WTC11 (cell line): ENCODE measurements at regions not wholly inside any gene's neighbourhood (a gene's known extent, or its start where the extent isn't known, plus 50 kb on each side); places are given as distances from the start of the nearest gene placed in this dataset.

Source experiments
- ATAC-seq: fragments of 200-7000 bp; cut with Tn5 transposase; 2 replicates; pipeline ENCODE4 v1.10.0; 2021; ENCODE audit warnings: mild to moderate bottlenecking, moderate library complexity
- CTCF ChIA-PET: fragments of 300-600 bp; sonication (Branson Sonifier 250); formaldehyde crosslinking; loops from one replicate; lab custom pipeline; 2021; ENCODE audit warnings: antibody characterized with exemption; lab: Charles Lee
- POLR2A ChIA-PET: fragments of 350-600 bp; sonication (Branson Sonifier 250); formaldehyde crosslinking; loops from one replicate; lab custom pipeline; 2021; ENCODE audit warnings: antibody characterized with exemption; lab: Charles Lee
- DNase-seq: peaks from one replicate; pipeline ENCODE4 v3.0.0; 2021; ENCODE audit warnings: low spot score
- H3K27ac Mint-ChIP-seq: 2 replicates; pipeline ENCODE4 v1.8.0; 2021; ENCODE audit warnings: mixed read lengths
- H3K27me3 Mint-ChIP-seq: 2 replicates; pipeline ENCODE4 v1.8.0; 2021; ENCODE audit warnings: low read depth, mild to moderate bottlenecking, moderate library complexity, mixed read lengths
- H3K36me3 Mint-ChIP-seq: 2 replicates; pipeline ENCODE4 v1.8.0; 2021; ENCODE audit warnings: mixed read lengths
- H3K4me1 Mint-ChIP-seq: 2 replicates; pipeline ENCODE4 v1.8.0; 2022; ENCODE audit warnings: mixed read lengths
- H3K4me3 Mint-ChIP-seq: 2 replicates; pipeline ENCODE4 v1.8.0; 2021; ENCODE audit warnings: mild to moderate bottlenecking, moderate library complexity, mixed read lengths
- H3K9me3 Mint-ChIP-seq: 2 replicates; pipeline ENCODE4 v1.8.0; 2021; ENCODE audit warnings: mixed read lengths
- AFF4 ChIP-seq: sonication (generic); formaldehyde crosslinking; IDR thresholded peaks from 2 replicates; pipeline ENCODE4 v1.8.1; 2023; ENCODE audit warnings: mild to moderate bottlenecking, missing genetic modification reagents, borderline replicate concordance
- CREB1 ChIP-seq: sonication (generic); formaldehyde crosslinking; IDR thresholded peaks from 2 replicates; pipeline ENCODE4 v1.8.0; 2023; ENCODE audit warnings: mild to moderate bottlenecking, missing genetic modification reagents
- E2F5 ChIP-seq: sonication (generic); formaldehyde crosslinking; IDR thresholded peaks from 2 replicates; pipeline ENCODE4 v1.8.1; 2022; ENCODE audit warnings: mild to moderate bottlenecking, moderate library complexity, missing genetic modification reagents
- HMGA2 ChIP-seq: fragments of 250-450 bp; sonication (Bioruptor Pico); IDR thresholded peaks from 2 replicates; pipeline ENCODE4 v1.4.0; 2021; ENCODE audit warnings: mild to moderate bottlenecking, moderate library complexity
- JAZF1 ChIP-seq: fragments of 250-450 bp; sonication (Bioruptor Pico); IDR thresholded peaks from 2 replicates; pipeline ENCODE4 v1.9.0; 2021; ENCODE audit warnings: moderate library complexity, mild to moderate bottlenecking, inconsistent platforms
- MXD4 ChIP-seq: fragments of 250-450 bp; sonication (Bioruptor Pico); IDR thresholded peaks from 2 replicates; pipeline ENCODE4 v1.8.0; 2021; ENCODE audit warnings: mild to moderate bottlenecking, moderate library complexity, borderline replicate concordance
- PRRX2 ChIP-seq: fragments of 250-450 bp; sonication (Bioruptor Pico); IDR thresholded peaks from 2 replicates; pipeline ENCODE4 v1.8.0; 2021; ENCODE audit warnings: mild to moderate bottlenecking
- RELA ChIP-seq: sonication (generic); formaldehyde crosslinking; IDR thresholded peaks from 2 replicates; pipeline ENCODE4 v1.8.1; 2022; ENCODE audit warnings: missing genetic modification reagents, mild to moderate bottlenecking, borderline replicate concordance
- ZNF138 ChIP-seq: sonication (generic); formaldehyde crosslinking; conservative IDR thresholded peaks from 2 replicates; pipeline ENCODE4 v1.8.1; 2022; ENCODE audit warnings: mild to moderate bottlenecking, moderate library complexity, missing genetic modification reagents
- ZNF671 ChIP-seq: fragments of 250-450 bp; sonication (Bioruptor Pico); IDR thresholded peaks from 2 replicates; pipeline ENCODE4 v1.8.0; 2021; ENCODE audit warnings: mild to moderate bottlenecking
- TF ChIP-seq, protein P1 (sequence below): fragments of 250-450 bp; sonication (Bioruptor Pico); IDR thresholded peaks from 2 replicates; pipeline ENCODE4 v1.9.0; 2021; ENCODE audit warnings: mild to moderate bottlenecking, borderline replicate concordance
- TF ChIP-seq, protein P2 (sequence below): sonication (generic); formaldehyde crosslinking; IDR thresholded peaks from 2 replicates; pipeline ENCODE4 v1.8.0; 2022; ENCODE audit warnings: mild to moderate bottlenecking, missing genetic modification reagents
- TF ChIP-seq, protein P3 (sequence below): sonication (generic); formaldehyde crosslinking; IDR thresholded peaks from 2 replicates; pipeline ENCODE4 v1.8.1; 2022; ENCODE audit warnings: missing genetic modification reagents, borderline replicate concordance
- TF ChIP-seq, protein P4 (sequence below): fragments of 250-450 bp; sonication (Bioruptor Pico); conservative IDR thresholded peaks from 2 replicates; pipeline ENCODE4 v1.9.0; 2021; ENCODE audit warnings: mild to moderate bottlenecking

- TF ChIP-seq, protein P1, sequence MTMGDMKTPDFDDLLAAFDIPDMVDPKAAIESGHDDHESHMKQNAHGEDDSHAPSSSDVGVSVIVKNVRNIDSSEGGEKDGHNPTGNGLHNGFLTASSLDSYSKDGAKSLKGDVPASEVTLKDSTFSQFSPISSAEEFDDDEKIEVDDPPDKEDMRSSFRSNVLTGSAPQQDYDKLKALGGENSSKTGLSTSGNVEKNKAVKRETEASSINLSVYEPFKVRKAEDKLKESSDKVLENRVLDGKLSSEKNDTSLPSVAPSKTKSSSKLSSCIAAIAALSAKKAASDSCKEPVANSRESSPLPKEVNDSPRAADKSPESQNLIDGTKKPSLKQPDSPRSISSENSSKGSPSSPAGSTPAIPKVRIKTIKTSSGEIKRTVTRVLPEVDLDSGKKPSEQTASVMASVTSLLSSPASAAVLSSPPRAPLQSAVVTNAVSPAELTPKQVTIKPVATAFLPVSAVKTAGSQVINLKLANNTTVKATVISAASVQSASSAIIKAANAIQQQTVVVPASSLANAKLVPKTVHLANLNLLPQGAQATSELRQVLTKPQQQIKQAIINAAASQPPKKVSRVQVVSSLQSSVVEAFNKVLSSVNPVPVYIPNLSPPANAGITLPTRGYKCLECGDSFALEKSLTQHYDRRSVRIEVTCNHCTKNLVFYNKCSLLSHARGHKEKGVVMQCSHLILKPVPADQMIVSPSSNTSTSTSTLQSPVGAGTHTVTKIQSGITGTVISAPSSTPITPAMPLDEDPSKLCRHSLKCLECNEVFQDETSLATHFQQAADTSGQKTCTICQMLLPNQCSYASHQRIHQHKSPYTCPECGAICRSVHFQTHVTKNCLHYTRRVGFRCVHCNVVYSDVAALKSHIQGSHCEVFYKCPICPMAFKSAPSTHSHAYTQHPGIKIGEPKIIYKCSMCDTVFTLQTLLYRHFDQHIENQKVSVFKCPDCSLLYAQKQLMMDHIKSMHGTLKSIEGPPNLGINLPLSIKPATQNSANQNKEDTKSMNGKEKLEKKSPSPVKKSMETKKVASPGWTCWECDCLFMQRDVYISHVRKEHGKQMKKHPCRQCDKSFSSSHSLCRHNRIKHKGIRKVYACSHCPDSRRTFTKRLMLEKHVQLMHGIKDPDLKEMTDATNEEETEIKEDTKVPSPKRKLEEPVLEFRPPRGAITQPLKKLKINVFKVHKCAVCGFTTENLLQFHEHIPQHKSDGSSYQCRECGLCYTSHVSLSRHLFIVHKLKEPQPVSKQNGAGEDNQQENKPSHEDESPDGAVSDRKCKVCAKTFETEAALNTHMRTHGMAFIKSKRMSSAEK (CRISPR knock-in tag): no peak
These were observed 525.9 kb downstream of the TMEM182 start (continued) for GRCh38 chr2:103287746-103288145.

DNA sequence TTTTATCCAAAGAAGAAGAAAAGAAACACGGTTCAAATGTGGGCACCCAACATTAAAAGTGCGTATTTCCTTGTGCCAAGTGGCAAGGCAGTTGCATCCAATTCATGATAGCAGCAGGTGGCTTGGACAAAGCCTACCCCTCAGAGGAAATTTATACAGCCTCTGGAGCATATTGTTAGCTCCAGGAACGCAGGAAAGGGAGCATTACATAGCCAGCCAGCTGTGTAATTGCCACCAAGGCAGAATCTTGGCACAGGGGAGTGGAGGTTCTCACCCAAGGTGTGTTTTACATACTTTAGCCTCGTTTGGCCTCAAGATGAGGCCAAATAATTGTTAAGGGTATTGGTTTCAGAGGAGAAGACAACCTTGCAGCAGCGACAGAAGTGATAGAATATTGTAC is 526.9 kb downstream of the TMEM182 start:
- TF ChIP-seq CREB1: no peak
- TF ChIP-seq E2F5 (CRISPR knock-in tag): no peak
- no peak for TF ChIP-seq ZNF138 (CRISPR knock-in tag)
- no peak for TF ChIP-seq HMGA2 (CRISPR knock-in tag)
- no peak for TF ChIP-seq AFF4 (CRISPR knock-in tag)
- TF ChIP-seq, protein P2, sequence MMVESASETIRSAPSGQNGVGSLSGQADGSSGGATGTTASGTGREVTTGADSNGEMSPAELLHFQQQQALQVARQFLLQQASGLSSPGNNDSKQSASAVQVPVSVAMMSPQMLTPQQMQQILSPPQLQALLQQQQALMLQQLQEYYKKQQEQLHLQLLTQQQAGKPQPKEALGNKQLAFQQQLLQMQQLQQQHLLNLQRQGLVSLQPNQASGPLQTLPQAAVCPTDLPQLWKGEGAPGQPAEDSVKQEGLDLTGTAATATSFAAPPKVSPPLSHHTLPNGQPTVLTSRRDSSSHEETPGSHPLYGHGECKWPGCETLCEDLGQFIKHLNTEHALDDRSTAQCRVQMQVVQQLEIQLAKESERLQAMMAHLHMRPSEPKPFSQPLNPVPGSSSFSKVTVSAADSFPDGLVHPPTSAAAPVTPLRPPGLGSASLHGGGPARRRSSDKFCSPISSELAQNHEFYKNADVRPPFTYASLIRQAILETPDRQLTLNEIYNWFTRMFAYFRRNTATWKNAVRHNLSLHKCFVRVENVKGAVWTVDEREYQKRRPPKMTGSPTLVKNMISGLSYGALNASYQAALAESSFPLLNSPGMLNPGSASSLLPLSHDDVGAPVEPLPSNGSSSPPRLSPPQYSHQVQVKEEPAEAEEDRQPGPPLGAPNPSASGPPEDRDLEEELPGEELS (CRISPR knock-in tag): no peak
- no peak for TF ChIP-seq PRRX2 (CRISPR knock-in tag)
- CTCF ChIA-PET: interaction anchor here (1.0 to 1.9 kb wide), 3 partner anchors 11 to 449 kb away, joined by 3 to 15 read pairs (median 3); no protein-coding TSS in a partner anchor
- no peak overlapping the region for H3K4me3 Mint-ChIP-seq

GRCh38 chr2:103289105-103289725 is 527.4 kb downstream of the TMEM182 start:
- Mint-ChIP-seq H3K4me1 (peaks cover 60% of the 10 kb centered on the region), H3K27ac (peak overlapping the region; percentile 10; the same call in 1 of the 2 replicates)
- peak; percentile 20 for DNase-seq
- no peak for TF ChIP-seq MXD4
- TF ChIP-seq JAZF1 (CRISPR knock-in tag): no peak
- TF ChIP-seq, protein P3, sequence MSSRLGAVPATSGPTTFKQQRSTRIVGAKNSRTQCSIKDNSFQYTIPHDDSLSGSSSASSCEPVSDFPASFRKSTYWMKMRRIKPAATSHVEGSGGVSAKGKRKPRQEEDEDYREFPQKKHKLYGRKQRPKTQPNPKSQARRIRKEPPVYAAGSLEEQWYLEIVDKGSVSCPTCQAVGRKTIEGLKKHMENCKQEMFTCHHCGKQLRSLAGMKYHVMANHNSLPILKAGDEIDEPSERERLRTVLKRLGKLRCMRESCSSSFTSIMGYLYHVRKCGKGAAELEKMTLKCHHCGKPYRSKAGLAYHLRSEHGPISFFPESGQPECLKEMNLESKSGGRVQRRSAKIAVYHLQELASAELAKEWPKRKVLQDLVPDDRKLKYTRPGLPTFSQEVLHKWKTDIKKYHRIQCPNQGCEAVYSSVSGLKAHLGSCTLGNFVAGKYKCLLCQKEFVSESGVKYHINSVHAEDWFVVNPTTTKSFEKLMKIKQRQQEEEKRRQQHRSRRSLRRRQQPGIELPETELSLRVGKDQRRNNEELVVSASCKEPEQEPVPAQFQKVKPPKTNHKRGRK (CRISPR knock-in tag): no peak
- TF ChIP-seq, protein P4, sequence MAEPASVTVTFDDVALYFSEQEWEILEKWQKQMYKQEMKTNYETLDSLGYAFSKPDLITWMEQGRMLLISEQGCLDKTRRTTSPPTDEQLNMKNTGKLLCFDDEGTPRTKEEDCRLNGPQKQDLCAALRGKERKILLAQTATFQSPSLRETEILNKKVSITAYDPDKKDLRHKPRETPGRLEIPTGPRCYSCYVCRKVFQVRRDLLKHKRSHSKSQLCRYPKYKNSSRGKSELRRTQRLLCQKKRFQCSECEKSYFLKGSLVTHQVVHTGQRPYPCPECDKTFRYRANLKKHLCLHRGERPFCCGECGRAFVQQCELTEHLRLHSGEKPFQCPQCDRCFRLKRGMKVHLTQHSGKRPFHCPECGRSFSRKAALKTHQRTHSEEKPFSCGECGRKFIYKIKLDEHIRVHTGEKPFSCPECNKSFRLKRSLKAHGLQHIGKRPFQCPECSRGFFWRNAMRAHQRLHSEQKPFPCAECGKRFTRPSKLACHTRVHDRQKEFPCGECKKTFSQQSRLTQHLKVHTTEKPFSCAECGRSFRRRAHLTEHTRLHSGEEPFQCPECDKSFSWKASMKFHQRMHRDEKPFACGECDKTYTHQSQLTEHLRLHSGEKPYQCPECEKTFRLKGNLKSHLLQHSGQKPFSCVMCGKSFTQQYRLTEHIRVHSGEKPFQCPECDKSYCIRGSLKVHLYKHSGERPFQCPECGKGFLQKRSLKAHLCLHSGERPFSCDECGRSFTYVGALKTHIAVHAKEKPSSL (CRISPR knock-in tag): no peak
- TF ChIP-seq RELA (CRISPR knock-in tag): no peak
- no peak for TF ChIP-seq ZNF671 (CRISPR knock-in tag)

More for the DNA sequence above, 526.9 kb downstream of the TMEM182 start:
- Mint-ChIP-seq H3K4me1 (peaks cover 55% of the 10 kb centered on the region), H3K36me3 (no peaks in the 10 kb centered on the region), H3K27ac (peak overlapping the region; percentile 10; the same call in 1 of the 2 replicates), H3K9me3 (no peaks in the 10 kb centered on the region), H3K27me3 (no peaks in the 10 kb centered on the region; the same call in 1 of the 2 replicates)
- ATAC-seq (no peak), DNase-seq (no peak)
- POLR2A ChIA-PET: interaction anchor here (0.9 kb wide), 1 partner anchor 376 kb away, joined by 3 read pairs; no protein-coding TSS in a partner anchor

More at GRCh38 chr2:103289105-103289725, 527.4 kb downstream of the TMEM182 start:
- peak; percentile 79 for ATAC-seq
- Mint-ChIP-seq H3K4me3 (no peak overlapping the region), H3K9me3 (no peaks in the 10 kb centered on the region), H3K36me3 (no peaks in the 10 kb centered on the region), H3K27me3 (no peaks in the 10 kb centered on the region)
- POLR2A ChIA-PET: interaction anchor here (0.9 kb wide), 1 partner anchor 375 kb away, joined by 3 read pairs; no protein-coding TSS in a partner anchor
- CTCF ChIA-PET: interaction anchor here (1.0 to 1.9 kb wide), 3 partner anchors 11 to 449 kb away, joined by 3 to 15 read pairs (median 3); no protein-coding TSS in a partner anchor
